AG08395 (cell line): ENCODE measurements at regions not wholly inside any gene's neighbourhood (a gene's known extent, or its start where the extent isn't known, plus 50 kb on each side); places are given as distances from the start of the nearest gene placed in this dataset.
"Not testable (repeated sequence)": the region's sequence is repeated elsewhere in the genome, so short reads cannot be mapped to it uniquely, and the experiment has no call there.

Experiments used
- DNase-seq: peaks from one replicate; pipeline ENCODE4 v3.0.0; 2012; ENCODE audit warnings: mixed read lengths, low spot score

- no peak for DNase-seq
Observed at GRCh38 chr5:145574889-145575573, 260.1 kb downstream of the PRELID2 start.

- no peak for DNase-seq
Observed at GRCh38 chr5:145568581-145568980, 266.6 kb downstream of the PRELID2 start.

GRCh38 chr5:145562931-145563330 lies 272.2 kb downstream of the PRELID2 start:
- no peak for DNase-seq

GRCh38 chr5:145558288-145558687 lies 276.9 kb downstream of the PRELID2 start:
- no peak for DNase-seq

- DNase-seq, result no peak
Observed at GRCh38 chr5:145557345-145557744, 277.8 kb downstream of the PRELID2 start.

GRCh38 chr5:145554399-145554798 lies 280.7 kb downstream of the PRELID2 start:
- DNase-seq, result peak; percentile 61

GRCh38 chr5:145553177-145553576 lies 282.0 kb downstream of the PRELID2 start:
- DNase-seq, result no peak

- no peak for DNase-seq
Observed at GRCh38 chr5:145551714-145552113, 283.4 kb downstream of the PRELID2 start.

GRCh38 chr5:145548097-145548496 lies 287.0 kb downstream of the PRELID2 start:
- no peak for DNase-seq

GRCh38 chr5:145544401-145544800 lies 290.7 kb downstream of the PRELID2 start:
- no peak for DNase-seq

GRCh38 chr5:145543968-145544367 lies 291.2 kb downstream of the PRELID2 start:
- no peak for DNase-seq

GRCh38 chr5:145540375-145540774 lies 294.8 kb downstream of the PRELID2 start:
- no peak for DNase-seq

- DNase-seq, result no peak
Observed at GRCh38 chr5:145539201-145539600, 295.9 kb downstream of the PRELID2 start.

GRCh38 chr5:145536133-145536532 lies 299.0 kb downstream of the PRELID2 start:
- DNase-seq, result no peak

GRCh38 chr5:145531038-145531734 lies 304.0 kb downstream of the PRELID2 start:
- peak; percentile 53 for DNase-seq

GRCh38 chr5:145521523-145521922 lies 313.6 kb downstream of the PRELID2 start:
- DNase-seq, result no peak

- DNase-seq, result no peak
Observed at GRCh38 chr5:145521066-145521465, 314.1 kb downstream of the PRELID2 start.

GRCh38 chr5:145520335-145520734 lies 314.8 kb downstream of the PRELID2 start:
- DNase-seq, result no peak

- DNase-seq, result not testable (repeated sequence)
Observed at GRCh38 chr5:145517588-145517987, 317.6 kb downstream of the PRELID2 start.

GRCh38 chr5:145511351-145511750 lies 323.8 kb downstream of the PRELID2 start:
- no peak for DNase-seq

GRCh38 chr5:145510769-145511168 lies 324.4 kb downstream of the PRELID2 start:
- no peak for DNase-seq

- DNase-seq, result no peak
Observed at GRCh38 chr5:145510324-145510723, 324.8 kb downstream of the PRELID2 start.

GRCh38 chr5:145509336-145510136 lies 325.6 kb downstream of the PRELID2 start:
- DNase-seq, result no peak
